ENCODE measurements at regions not wholly inside any gene's neighbourhood (a gene's known extent, or its start where the extent isn't known, plus 50 kb on each side); places are given as distances from the start of the nearest gene placed in this dataset.

GRCh38 chr9:129241725-129242124 is 63.7 kb upstream of the IER5L start:
- TF ChIP-seq POLR2A (IDR thresholded peaks at IDR 0.05): no peak
- no peak for TF ChIP-seq CTCF (IDR thresholded peaks at IDR 0.05)
- TF ChIP-seq POLR2AphosphoS5 (IDR thresholded peaks at IDR 0.05): no peak
- no peak for TF ChIP-seq EP300 (IDR thresholded peaks at IDR 0.05)
